ENCODE measurements at regions not wholly inside any gene's neighbourhood (a gene's known extent, or its start where the extent isn't known, plus 50 kb on each side); places are given as distances from the start of the nearest gene placed in this dataset.
A peak's percentile ranks its signal among the peaks of the same experiment; 100 is the strongest.

DNA sequence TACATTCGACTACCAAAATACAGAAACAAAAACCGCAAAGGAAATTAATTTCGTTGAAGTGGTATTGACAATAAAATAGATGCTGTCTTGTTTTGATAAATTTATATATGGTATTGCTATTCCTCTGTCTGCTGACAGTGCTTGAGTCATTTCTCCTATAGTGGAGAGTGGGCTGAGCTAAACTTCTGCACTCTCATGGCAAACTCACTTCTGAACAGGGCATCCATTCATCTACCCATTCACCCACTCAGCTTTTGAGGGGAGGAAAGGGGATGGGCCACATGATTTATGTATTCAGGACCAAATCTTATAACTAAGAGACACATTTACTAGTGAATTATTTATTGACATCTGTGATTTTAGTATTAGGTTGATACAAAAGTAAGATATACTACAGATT, 137.6 kb upstream of the PLXNA4 start:
- no peak for TF ChIP-seq CTCF (IDR thresholded peaks at IDR 0.05)
- Mint-ChIP-seq H3K4me3 (no peak overlapping the region), H3K27me3 (ENCODE audit: low read depth, poor library complexity) (peaks cover 32% of the 10 kb centered on the region), H3K36me3 (ENCODE audit: low read depth) (no peaks in the 10 kb centered on the region), H3K9me3 (peaks cover 11% of the 10 kb centered on the region), H3K27ac (no peak overlapping the region), H3K4me1 (no peaks in the 10 kb centered on the region)
- no peak for DNase-seq

GRCh38 chr7:132709971-132710567, 133.8 kb upstream of the PLXNA4 start:
- TF ChIP-seq CTCF (IDR thresholded peaks at IDR 0.05) = peak; percentile 45
- Mint-ChIP-seq H3K36me3 (ENCODE audit: low read depth) (no peaks in the 10 kb centered on the region), H3K27me3 (ENCODE audit: low read depth, poor library complexity) (peaks cover 15% of the 10 kb centered on the region), H3K9me3 (no peaks in the 10 kb centered on the region), H3K27ac (no peak overlapping the region), H3K4me1 (no peaks in the 10 kb centered on the region), H3K4me3 (no peak overlapping the region)
- DNase-seq = no peak

DNA sequence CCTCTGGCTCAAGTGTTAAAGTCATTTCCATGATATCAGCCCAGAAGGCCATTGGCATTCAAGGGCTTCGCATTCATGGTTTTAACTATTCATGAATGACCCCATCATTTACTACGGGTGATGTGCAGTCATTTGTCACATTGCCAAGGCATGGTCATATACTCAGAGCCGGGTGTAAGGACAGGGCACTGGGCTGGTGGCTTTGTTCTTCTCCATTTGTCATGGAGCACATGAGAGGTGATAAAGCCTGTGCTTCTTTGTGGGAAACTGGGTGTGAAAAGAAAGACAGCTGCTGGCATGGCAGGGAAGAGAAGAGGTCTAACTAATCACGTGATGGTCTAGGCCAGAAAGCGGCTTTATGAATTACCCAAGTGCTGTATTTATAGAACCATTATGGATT, 132.2 kb upstream of the PLXNA4 start:
- DNase-seq = no peak
- no peak overlapping the region for H3K4me3 Mint-ChIP-seq
- H3K4me1 Mint-ChIP-seq = no peaks in the 10 kb centered on the region
- no peak for TF ChIP-seq CTCF (IDR thresholded peaks at IDR 0.05)
- no peaks in the 10 kb centered on the region for H3K9me3 Mint-ChIP-seq
- peaks cover 12% of the 10 kb centered on the region for H3K27me3 Mint-ChIP-seq (ENCODE audit: low read depth, poor library complexity)
- H3K27ac Mint-ChIP-seq = no peak overlapping the region
- H3K36me3 Mint-ChIP-seq (ENCODE audit: low read depth) = no peaks in the 10 kb centered on the region

DNA sequence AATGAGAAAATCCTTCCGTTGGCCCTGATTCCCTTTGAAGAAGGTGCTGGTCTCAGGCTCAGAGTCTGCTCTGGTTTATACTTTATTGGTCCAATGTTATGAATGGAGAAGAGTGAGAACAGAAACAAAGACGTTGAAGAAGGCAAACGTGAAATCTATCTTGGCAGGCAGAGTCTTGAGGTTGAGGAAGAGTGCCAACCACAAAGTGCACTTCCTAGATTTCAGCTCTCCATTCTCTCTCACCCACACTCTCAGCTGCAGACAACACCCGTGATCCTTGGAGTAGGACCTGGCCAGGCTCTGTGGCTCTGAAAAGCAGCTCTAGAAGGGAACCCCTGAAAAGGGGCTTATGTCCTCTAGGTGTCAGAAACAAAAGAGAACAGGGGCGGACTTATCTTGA, 128.9 kb upstream of the PLXNA4 start:
- Mint-ChIP-seq H3K36me3 (ENCODE audit: low read depth) (no peaks in the 10 kb centered on the region), H3K4me1 (peaks cover 8% of the 10 kb centered on the region), H3K27me3 (ENCODE audit: low read depth, poor library complexity) (peaks cover 9% of the 10 kb centered on the region), H3K27ac (no peak overlapping the region), H3K4me3 (no peak overlapping the region), H3K9me3 (peaks cover 3% of the 10 kb centered on the region)
- no peak for TF ChIP-seq CTCF (IDR thresholded peaks at IDR 0.05)
- no peak for DNase-seq

GRCh38 chr7:132703742-132704141, 127.5 kb upstream of the PLXNA4 start:
- Mint-ChIP-seq H3K27ac (no peak overlapping the region), H3K36me3 (ENCODE audit: low read depth) (no peaks in the 10 kb centered on the region), H3K9me3 (peaks cover 3% of the 10 kb centered on the region), H3K27me3 (ENCODE audit: low read depth, poor library complexity) (peaks cover 12% of the 10 kb centered on the region), H3K4me1 (peaks cover 8% of the 10 kb centered on the region), H3K4me3 (no peak overlapping the region)
- no peak for DNase-seq
- TF ChIP-seq CTCF (IDR thresholded peaks at IDR 0.05) = no peak

GRCh38 chr7:132697003-132697402, 120.7 kb upstream of the PLXNA4 start:
- H3K36me3 Mint-ChIP-seq (ENCODE audit: low read depth) = no peaks in the 10 kb centered on the region
- H3K9me3 Mint-ChIP-seq = peaks cover 3% of the 10 kb centered on the region
- H3K27me3 Mint-ChIP-seq (ENCODE audit: low read depth, poor library complexity) = peaks cover 36% of the 10 kb centered on the region
- no peak overlapping the region for H3K27ac Mint-ChIP-seq
- TF ChIP-seq CTCF (IDR thresholded peaks at IDR 0.05) = no peak
- no peak for DNase-seq
- H3K4me3 Mint-ChIP-seq = no peak overlapping the region
- peaks cover 31% of the 10 kb centered on the region for H3K4me1 Mint-ChIP-seq

Data from nephron progenitor cell (in vitro differentiated cells).